Tibial nerve (tissue), 3 donors: ENCODE measurements at regions not wholly inside any gene's neighbourhood (a gene's known extent, or its start where the extent isn't known, plus 50 kb on each side); places are given as distances from the start of the nearest gene placed in this dataset.

ENCODE experiments used
- POLR2A ChIP-seq, 2 donors: fragments of 450-650 bp; IDR thresholded peaks; one replicate each; pipeline ENCODE4 v1.6.1; 2017; ENCODE audit warnings: antibody characterized with exemption in 2 of 2, mild to moderate bottlenecking in 2 of 2, moderate library complexity in 2 of 2
- TF ChIP-seq, protein P1 (sequence below), 5 experiments: fragments of 200-600 bp in 3 of 5; fragments of 450-650 bp in 2 of 5; sonication (generic) in 3 of 5; IDR thresholded peaks; one replicate each; pipeline ENCODE4 v1.5.1; 2016 to 2019; ENCODE audit warnings: antibody characterized with exemption in 5 of 5, mild to moderate bottlenecking in 3 of 5, moderate library complexity in 2 of 5

DNA sequence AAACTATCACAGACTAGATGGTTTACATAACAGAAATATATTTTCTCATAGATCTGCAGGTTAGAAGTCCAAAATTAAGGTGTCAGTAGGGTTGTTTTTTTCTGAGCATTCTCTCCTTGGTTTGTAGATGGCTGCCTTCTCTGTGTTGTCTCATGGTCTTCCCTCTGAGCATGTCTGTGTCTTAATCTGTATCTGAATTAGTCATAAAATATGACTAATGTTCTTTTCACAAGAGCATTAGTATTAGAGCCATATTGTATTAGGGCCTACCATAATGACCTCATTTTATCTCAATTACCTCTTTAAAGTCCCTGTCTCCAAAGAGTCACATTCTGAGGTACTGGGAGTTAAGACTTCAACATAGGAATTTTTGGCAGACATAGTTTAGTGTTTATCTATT is 77.2 kb upstream of the OBI1 start:
- TF ChIP-seq, protein P1, sequence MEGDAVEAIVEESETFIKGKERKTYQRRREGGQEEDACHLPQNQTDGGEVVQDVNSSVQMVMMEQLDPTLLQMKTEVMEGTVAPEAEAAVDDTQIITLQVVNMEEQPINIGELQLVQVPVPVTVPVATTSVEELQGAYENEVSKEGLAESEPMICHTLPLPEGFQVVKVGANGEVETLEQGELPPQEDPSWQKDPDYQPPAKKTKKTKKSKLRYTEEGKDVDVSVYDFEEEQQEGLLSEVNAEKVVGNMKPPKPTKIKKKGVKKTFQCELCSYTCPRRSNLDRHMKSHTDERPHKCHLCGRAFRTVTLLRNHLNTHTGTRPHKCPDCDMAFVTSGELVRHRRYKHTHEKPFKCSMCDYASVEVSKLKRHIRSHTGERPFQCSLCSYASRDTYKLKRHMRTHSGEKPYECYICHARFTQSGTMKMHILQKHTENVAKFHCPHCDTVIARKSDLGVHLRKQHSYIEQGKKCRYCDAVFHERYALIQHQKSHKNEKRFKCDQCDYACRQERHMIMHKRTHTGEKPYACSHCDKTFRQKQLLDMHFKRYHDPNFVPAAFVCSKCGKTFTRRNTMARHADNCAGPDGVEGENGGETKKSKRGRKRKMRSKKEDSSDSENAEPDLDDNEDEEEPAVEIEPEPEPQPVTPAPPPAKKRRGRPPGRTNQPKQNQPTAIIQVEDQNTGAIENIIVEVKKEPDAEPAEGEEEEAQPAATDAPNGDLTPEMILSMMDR (IDR thresholded peaks at IDR 0.05), result no peak
- TF ChIP-seq POLR2A (IDR thresholded peaks at IDR 0.05), result no peak
